VCaP (cell line): ENCODE measurements at regions not wholly inside any gene's neighbourhood (a gene's known extent, or its start where the extent isn't known, plus 50 kb on each side); places are given as distances from the start of the nearest gene placed in this dataset.
A peak's percentile ranks its signal among the peaks of the same experiment; 100 is the strongest.

ENCODE experiments used
- H3K27ac ChIP-seq: fragments of 450-650 bp; 2 replicates; pipeline ENCODE4 v1.5.1; 2017
- TF ChIP-seq, protein P1 (sequence below): fragments of 450-650 bp; conservative IDR thresholded peaks from 2 replicates; pipeline ENCODE4 v1.5.1; 2017; ENCODE audit warnings: mild to moderate bottlenecking, moderate library complexity

DNA sequence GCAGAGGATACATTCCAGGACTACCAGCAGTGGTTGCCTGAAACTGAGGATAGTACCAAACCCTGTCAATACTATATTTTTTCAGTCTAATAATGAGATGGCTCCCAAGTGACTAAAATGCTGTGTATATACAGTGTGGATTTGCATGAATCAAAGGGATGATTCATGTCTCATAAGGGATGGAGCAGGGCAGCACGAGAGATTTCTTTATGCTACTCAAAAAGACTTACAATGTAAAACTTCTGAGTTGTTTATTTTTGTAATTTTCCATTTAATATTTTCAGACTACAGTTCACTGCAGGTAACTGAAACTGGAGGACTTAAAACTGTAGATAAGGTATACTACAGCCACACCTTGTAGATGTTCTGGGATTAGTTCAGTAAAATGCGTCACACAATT, 674.7 kb upstream of the SALL1 start:
- TF ChIP-seq, protein P1, sequence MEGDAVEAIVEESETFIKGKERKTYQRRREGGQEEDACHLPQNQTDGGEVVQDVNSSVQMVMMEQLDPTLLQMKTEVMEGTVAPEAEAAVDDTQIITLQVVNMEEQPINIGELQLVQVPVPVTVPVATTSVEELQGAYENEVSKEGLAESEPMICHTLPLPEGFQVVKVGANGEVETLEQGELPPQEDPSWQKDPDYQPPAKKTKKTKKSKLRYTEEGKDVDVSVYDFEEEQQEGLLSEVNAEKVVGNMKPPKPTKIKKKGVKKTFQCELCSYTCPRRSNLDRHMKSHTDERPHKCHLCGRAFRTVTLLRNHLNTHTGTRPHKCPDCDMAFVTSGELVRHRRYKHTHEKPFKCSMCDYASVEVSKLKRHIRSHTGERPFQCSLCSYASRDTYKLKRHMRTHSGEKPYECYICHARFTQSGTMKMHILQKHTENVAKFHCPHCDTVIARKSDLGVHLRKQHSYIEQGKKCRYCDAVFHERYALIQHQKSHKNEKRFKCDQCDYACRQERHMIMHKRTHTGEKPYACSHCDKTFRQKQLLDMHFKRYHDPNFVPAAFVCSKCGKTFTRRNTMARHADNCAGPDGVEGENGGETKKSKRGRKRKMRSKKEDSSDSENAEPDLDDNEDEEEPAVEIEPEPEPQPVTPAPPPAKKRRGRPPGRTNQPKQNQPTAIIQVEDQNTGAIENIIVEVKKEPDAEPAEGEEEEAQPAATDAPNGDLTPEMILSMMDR = no peak
- H3K27ac ChIP-seq = no peak overlapping the region

DNA sequence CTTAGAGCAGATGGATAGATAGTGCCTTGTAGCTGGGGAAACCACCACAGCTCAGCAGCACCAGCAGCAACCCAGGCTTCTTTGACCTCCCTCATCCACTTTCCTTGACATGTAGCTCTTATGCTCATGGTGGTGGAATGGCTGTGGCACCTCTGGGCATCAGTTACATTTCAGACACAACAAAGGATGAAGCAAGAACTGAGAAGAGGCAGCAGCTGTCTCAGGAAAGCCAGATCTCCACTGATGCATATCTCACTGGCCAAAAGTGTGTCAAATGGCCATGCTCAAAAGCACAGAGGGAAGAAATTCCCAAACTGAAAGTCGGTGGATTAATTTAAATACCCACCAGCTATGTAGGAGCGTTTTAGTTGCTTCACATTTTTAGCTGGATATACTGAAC, 671.4 kb upstream of the SALL1 start:
- TF ChIP-seq, protein P1 = no peak
- no peak overlapping the region for H3K27ac ChIP-seq

DNA sequence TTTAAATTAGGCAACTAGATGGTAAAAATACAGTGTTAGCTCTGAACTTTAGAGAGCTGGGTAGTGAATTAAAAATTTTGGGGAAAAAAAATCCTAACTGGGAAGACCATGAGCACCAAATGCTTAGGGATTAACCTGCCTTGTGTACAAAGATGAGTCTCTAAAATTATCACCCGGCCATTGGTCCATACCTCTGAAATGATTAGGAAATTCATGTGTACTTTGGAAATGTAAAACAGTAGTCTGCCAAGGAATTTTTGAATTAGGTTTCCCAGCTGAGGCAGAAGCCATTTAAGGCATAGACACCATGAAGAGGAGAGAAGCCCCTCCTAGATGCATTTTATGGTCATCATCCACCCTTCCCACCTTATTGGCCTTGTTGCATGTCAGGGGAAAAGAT, 670.5 kb upstream of the SALL1 start:
- no peak overlapping the region for H3K27ac ChIP-seq
- TF ChIP-seq, protein P1 = no peak

DNA sequence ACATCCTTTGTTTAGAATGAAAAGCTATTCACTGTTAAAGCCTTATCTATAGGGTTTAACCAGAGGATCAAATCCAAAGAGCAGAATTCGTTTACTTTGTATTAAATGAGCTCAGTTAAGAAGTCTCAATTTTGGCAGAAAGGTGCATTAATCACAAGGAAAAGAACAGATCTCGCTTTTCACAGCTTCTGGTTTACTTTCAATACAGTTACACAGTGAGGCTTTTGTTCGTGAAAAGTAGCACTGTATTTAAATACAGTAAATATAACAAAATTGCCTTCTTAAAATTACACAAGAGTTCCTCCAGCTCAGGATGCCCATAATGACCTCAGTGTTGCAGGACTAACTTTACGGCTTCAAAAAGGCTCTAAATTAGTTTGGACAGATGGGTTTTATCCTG, 669.1 kb upstream of the SALL1 start:
- TF ChIP-seq, protein P1 = no peak
- no peak overlapping the region for H3K27ac ChIP-seq

DNA sequence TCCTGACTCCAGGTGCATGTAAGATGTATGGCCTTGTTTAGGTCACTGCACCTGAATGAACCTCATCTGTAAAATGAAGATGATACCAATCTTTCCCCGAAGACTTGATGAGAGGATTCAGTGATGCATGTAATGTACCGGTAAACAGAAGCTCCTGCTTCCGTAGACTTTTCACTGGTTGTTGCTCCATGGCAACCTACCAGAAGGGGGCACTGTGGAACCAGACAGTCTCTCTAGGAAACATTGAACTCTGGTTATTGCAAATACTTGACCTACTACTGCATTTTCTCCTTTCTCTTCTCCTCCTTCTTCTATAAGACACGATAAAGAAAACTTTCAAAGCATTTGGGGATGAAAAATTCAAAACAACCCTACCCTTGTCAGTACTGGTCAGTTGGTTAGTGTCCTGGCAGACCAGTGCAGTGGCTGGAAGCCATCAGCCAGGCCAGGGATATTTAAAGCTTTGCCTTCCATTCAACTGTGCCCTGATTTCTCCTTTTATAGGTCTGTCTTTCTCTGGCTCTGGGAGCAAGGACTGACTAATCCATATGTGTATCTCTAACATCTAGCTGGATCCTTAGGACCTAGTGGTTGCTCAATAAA, 667.4 kb upstream of the SALL1 start:
- TF ChIP-seq, protein P1 = peak; percentile 42
- H3K27ac ChIP-seq = no peak overlapping the region

DNA sequence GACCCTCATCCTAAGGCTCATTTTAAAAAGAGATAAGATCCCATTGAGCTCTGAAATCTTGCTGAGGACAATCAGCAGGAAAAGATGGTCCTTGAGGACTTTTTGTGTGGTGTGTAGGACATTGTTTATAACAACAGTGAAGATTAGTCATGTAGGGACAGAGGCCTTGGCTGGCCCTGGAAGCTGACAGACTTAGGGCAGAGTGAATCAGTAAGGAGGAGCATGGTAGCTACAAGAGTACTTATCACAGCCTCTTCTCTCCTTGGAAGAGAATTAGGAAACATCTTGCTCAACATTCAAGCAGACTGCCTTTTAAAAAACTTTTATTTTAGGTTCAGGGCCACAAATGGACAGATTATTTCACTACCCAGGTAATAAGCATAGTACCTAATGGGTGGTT, 665.9 kb upstream of the SALL1 start:
- no peak overlapping the region for H3K27ac ChIP-seq
- TF ChIP-seq, protein P1 = no peak

DNA sequence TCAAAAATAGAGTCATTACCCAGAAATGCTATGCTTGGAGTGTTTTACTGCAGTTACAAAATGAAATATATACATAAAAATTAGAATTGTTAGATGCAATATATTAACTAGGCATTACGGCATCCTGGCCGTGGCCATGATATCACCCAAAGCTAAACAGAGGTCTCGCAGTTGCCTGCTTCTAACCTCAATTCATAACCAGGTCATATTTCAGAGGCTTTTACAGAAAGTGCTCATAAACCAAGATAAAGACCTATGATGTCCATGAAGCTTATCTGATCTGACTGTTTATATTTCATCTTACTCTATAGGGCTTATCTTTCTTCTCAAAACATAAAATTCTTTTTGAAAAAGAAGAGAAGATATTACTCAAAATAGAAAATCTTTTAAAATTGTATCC, 664.5 kb upstream of the SALL1 start:
- H3K27ac ChIP-seq = no peak overlapping the region
- TF ChIP-seq, protein P1 = no peak
